ENCODE measurements at regions not wholly inside any gene's neighbourhood (a gene's known extent, or its start where the extent isn't known, plus 50 kb on each side); places are given as distances from the start of the nearest gene placed in this dataset.

DNA sequence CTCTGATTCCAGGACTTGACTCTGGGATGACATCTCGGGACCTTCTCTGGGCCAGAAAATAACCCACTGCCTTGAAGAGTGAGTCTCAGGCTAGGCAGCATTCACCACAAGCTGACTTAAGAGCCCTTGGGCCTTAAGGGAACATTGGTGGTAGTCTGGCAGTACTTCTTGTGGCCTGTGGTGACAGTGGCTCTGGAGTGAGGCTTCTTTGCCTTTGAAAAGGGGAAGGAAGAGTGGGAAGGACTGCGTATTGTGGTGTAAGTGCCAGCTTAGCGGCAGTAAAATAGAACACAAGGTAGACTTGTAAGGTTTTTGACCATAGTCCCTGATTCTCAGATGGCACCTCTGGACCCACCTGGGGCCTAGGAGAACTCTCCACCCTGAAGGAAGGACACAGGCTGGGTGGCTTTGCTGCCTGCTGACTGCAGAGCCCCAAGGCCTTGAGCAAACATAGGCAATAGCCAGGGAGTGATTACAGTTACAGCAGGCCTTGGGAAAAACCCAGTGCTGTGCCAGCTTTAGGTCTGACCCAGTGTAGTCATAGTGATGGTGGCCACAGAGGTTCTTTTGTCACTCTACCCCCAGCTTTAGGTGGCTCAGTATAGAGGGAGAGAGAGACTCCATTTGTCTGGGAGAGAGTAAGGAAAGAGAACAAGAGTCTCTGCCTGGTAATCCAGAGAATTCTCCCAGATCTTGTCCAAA lies 483.9 kb downstream of the SH2D4B start:
- DNase-seq (ENCODE audit: low read depth): no peak

DNA sequence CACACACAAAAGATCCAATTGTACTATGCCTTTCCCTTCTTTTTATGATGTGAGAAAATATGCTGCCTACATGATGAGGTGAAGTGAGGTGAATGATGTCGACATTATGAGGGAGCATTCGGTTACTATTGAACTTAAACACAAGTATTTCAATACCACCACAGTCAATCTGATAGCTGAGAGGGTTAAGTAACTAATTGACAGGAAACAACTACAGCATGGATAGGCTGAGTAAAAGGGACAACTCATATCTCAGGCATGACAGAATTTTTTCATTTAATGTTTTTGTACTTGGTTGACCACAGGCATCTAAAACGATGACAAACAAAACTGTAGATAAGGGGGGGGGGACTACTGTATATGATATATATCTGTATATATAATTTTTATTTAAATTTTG lies 488.9 kb downstream of the SH2D4B start:
- DNase-seq (ENCODE audit: low read depth): no peak

DNA sequence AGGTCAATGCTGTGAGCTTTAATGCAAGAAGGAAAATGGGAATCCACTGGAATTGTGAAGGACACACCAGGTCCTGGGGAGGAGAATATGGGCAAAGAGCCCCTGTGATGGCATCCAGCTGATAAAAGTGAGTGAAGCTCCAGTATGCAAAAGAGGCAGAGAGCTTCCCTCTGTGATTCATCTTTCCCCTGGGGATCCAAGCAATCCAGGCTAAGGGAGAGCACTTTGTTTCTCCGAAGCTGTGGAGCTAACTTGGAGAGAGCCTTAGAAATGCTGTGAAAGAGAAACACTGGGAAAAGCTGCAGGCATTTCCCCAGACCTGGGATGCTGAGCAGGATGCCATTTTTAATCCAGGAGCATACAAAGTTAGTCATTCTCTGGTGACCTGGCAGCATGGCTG lies 489.5 kb downstream of the SH2D4B start:
- DNase-seq (ENCODE audit: low read depth): no peak

DNA sequence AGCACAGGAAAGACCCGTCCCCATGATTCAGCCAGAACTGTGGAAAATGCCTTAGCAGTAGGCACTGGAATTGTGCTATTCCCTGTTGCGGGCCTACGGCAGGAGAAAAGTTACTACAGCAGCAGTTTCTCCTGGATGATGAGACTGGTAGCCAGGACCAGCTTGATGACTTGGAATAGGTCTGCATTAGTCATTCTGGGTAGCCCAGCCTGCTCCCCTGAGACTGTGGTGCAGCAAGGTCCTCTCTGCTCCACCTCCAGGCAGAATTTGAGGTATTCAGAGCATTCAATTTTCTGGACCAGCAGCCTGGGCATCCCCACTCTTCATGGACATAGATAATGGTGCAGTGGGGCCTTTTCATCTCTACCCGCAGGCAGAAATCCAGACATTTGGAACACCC lies 490.0 kb downstream of the SH2D4B start:
- DNase-seq (ENCODE audit: low read depth): no peak

DNA sequence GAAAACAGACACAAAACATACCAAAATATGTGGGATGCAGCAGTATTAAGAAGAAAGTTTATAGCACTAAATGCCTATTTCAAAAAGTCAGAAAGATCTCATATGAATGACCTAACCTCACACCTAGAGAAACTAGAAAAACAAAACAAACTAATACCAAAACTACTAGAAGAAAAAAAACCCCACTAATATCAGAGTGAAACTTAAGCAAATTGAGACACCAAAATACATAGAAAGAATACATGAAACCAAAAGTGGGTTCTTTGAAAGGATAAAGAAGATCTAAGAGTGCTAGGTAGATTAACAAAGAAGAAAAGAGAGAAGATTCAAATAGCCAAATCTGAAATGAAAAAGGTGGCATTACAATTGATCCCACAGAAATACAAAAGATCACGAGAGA lies 494.1 kb downstream of the SH2D4B start:
- DNase-seq (ENCODE audit: low read depth): no peak

DNA sequence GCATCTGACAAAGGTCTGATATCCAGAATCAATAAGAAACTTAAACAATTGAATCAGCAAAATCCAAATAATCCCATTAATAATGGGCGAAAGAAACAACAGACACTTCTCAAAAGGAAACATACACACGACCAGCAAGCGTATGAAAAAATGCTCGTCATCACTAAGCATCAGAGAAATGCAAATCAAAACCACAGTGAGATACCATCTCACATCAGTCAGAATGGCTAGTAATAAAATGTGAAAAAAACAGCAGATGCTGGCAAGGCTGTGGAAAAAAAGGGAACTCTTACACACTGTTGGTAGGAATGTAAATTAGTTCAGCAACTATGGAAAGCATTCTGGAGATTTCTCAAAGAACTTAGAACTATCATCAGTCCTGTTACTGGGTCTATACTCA lies 496.7 kb downstream of the SH2D4B start:
- DNase-seq (ENCODE audit: low read depth): no peak

DNA sequence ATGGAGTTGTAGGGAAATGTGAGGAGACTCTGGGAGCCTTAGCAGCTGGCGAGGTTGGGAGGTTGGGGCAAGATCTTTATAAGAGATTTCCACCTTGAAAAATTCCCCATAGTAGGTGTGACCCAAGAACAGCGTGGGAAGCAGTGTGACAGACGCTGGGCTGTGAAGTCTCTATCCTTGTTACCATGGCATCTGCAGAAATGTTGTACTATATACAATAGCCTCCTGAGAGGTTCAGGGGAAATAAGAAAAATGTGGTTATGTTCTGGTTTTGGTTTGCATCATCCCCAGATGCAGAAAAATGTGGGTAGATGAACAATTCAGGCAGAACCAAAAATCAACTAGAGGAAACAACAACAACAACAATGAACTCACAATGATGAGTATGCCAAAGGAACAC lies 498.6 kb downstream of the SH2D4B start:
- no peak for DNase-seq (ENCODE audit: low read depth)

DNA sequence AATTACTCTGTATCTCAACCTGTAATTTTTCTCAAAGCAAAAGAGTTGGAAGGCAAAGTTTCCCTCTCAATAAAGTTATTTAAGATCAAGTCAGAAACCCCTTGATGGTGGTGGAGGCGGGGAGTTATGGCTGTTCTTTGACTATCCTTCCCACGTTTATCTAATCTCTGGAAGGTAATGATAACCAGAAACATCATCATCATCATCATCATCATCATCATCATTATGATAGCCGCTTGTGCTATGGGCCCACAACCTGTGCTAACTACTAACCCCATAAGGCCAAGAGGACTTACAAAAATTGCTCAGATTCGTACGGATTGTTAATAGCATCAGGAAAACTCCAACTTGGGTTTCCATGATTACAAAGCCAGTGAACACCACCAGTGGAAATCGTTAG lies 502.3 kb downstream of the SH2D4B start:
- DNase-seq (ENCODE audit: low read depth): no peak

DNA sequence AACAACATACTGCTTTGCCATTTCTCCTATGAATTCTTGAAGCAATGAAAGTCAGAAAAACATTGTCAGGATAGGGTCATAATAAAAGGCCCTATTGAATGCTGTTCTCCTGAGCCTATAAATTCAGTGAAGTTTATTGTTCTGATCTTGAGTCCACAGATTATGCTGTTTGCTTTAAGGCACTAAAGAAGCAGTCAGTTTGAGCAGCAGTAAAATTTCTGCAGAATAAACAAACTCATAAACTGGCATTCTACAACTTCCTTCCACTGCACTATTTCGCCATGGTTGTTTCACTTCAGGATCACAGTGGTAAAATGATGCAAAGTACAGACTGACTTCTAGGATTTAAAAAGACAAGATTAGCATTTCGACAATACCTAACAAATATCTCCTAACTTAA lies 503.2 kb downstream of the SH2D4B start:
- DNase-seq (ENCODE audit: low read depth): no peak

DNA sequence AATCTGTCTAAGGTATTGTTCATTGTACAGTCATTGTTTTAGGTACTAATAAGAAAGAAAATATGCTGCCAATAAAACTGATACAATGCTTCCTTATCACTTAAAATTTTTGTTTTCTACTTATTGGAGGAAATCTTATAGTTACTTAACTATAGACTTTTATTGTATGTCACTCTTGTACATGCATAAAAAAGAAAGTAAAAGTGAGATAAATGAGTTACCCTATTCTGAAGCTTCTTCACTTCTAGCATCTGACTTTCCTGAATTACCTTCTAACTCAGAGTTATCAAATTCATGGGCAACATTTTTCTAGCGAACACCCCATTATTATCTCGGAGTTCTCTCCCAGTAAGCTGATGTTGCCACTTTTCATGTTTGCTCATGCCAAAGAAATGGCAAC lies 504.9 kb downstream of the SH2D4B start:
- DNase-seq (ENCODE audit: low read depth): no peak

DNA sequence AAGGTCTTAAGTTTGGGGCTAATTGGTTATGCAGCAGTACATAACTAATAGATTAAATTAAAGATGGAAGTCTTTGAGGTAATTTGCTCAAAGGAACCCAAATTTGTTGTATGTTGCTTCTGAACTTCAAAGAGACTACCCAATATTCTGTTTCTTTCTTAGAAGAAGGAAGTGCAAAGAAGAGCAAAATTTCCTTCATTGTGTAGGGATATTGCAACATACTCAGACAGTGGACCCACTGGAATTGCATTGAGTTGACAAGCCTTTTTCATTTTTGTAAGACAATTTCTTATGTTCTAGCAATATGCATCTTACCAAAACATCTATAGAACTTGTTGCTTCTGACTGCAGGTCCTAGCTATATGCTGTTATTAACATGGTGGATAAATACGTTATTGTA lies 527.8 kb downstream of the SH2D4B start:
- no peak for DNase-seq (ENCODE audit: low read depth)

DNA sequence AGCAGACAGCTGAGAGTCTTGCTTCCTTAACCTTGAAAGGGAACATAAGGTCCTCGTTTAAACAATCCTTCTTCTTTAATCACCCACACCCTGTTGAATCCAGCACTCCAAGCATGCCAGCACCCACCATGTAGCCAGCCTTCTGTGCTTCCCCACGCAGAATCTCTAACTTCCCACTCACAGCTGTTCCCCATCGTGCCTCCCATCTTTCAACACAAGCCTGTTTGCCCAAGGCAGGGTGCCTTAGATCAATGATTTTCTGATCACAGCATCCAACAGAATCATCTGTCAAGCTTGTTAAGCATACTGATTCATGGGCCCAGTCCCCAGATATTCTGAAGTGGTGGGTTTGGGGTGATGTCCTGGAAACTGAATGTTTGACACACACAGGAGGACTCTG lies 530.8 kb downstream of the SH2D4B start:
- no peak for DNase-seq (ENCODE audit: low read depth)

DNA sequence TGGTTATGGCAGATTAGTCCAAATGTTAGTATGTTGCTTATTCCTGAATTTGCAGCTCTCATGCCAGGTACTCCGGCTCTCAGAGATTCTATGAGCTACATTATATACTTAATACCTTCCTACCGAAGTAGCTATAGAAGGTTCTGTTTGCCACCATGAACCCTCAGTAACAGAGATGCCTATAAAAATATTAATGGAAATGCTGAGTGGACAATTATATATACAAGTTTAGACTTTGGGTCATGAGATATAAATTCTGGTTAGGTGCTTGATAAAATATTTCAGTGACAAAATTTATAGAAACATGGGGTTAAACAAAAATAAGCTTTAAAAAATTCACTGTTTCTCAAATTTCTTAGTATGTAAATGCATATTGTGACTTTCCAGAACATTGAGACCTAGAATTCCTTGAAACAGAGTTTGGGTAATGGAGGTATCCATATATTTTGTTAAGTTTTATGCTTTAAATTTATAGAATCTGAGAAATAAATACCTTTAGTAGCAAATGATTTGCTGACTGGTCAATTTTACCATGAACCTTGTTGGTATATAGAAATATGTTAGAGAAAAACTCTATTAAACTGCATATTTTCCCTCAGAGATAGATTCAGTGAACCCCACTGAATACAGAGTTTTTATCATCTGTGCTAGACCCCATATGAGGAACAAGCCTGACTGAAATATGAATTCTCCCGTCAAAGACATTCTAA lies 533.5 kb downstream of the SH2D4B start:
- DNase-seq (ENCODE audit: low read depth): no peak

DNA sequence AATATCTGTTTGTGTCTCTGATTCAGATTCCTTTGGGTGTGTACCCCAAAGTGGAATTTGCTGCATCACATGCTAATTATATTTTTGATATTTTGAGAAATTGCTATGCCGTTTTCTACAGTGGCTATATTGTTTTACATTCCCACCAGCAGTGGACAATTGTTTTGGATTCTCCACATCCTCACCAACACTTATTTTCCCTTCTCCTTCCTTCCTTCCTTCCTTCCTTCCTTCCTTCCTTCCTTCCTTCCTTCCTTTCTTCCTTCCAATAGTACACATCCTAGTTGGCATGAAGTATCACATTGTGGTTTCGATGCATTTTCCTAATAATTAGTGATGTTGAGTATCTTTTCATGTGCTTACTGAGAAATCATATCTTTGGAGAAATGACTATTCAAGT lies 535.5 kb downstream of the SH2D4B start:
- no peak for DNase-seq (ENCODE audit: low read depth)

DNA sequence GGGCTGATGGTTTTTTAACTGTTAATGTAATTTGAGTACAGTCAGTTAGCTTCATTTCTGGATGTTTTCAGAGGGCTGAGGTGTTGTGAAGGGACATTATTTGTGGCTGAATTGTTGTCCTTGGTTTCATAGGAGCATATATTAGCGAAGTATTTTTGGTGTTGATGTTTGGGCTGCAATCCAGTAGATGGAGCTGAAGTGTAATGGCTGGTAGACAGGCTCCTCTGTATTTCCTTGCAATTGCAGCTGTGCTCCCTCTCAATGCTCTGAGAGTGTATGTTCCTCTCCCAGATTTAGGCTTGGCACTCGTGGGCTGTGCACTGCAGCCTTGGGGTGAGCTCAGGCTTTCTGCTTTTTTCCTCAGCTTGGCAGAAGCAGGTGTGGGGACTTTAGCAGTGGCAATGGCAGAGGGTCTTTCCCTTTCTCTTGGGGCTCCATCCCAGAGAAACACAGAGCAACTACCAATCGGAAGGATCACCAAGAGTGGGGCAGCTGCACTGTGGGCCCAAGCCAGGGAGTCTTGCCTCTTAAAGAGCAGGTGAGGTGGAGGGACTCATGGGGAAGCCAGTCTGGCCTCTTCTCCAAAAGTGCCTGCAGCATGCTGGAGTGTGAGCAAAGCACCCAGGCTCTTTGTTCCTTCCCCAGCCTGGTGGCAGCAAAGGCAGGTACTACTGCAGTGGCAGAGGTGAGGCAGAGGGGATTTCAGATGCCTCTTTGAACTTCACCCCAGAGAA lies 544.4 kb downstream of the SH2D4B start:
- no peak for DNase-seq (ENCODE audit: low read depth)

DNA sequence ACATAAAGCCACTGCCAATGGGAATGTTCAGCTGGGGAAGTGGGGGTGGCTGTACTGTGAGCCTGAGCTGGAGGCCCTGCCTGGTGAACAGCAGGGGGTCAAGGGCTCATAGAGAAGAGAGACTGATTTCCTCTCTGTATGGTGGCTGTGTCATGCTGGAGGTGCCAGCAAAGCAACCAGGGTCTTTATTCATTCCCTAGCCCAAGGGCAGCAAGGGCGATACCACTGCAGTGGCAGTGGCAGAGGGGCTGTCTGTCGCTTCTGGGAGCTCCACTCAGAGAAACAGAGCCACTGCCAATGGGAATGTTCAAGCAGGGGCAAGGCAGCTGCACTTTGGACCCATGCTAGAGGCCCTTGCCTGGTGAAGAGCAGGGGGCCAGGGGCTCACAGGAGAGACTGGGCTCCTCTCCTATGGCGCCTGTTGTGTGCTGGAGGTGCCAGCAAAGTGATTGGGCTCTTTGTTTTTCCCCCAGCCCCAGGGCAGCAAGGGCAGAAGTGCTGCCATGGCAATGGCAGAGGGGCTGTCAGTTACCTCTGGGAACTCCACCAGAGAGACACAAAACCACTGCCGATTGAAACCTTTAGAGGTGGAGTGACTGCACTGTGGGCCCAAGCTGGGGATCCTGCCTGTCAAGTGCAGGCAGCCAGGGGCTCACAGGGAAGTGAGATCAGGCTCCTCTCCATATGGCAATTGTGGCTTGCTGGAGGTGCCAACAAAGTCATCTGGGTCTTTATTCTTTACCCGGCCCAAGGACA lies 545.1 kb downstream of the SH2D4B start:
- DNase-seq (ENCODE audit: low read depth): no peak

DNA sequence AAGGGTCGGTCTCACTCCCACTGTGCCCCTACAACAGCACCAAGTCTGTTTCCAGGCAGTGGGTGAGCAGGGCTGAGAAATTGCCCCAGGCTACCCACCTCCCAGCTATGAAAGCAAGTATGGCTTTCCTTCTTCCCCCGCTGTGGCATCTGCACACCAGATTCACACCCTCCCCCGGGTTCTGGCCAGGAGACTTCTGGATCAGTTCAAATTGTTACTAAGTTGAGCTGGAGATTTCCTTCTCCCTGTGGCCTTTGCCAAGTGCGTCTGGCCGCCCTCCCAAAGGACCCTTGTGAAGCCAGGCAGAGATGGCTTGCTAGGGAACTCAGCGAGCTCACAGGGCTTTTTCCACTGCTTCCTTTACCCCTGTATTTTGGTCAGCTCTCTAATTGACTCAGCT lies 555.4 kb downstream of the SH2D4B start:
- DNase-seq (ENCODE audit: low read depth): no peak

DNA sequence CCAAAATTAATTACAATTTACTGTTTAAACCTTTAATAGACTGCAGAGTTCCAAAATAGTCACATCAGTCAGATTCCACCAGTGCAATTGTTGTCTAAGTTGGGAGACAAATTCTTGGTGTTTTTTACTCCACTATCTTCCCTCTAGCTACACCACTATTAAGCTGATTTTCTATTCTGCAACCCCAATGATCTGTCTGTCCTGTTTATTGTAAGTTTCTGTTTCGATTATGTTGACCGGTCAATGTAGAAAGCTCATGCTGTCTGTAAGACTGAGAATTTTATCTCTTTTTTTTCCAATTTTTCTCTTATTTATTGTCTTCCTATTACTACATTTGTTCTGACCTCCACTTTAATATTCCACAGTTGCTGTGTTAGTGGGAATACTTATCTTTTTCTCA lies 557.5 kb downstream of the SH2D4B start:
- DNase-seq (ENCODE audit: low read depth): no peak

DNA sequence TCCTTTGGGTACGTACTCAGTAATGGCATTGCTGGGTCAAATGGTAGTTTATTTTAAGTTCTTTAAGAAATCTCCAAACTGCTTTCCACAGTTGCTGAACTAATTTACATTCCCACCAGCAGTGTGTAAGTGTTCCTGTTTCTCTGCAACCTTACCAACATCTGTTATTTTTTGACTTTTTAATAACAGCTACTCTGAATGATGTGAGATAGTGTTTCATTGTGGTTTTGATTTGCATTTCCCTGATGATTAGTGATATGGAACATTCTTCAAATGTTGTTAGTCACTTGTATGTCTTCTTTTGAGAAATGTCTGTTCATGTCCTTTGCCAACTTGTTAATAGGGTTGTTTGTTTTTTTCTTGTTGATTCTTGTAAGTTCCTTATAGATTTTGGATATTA lies 558.9 kb downstream of the SH2D4B start:
- DNase-seq (ENCODE audit: low read depth): no peak

DNA sequence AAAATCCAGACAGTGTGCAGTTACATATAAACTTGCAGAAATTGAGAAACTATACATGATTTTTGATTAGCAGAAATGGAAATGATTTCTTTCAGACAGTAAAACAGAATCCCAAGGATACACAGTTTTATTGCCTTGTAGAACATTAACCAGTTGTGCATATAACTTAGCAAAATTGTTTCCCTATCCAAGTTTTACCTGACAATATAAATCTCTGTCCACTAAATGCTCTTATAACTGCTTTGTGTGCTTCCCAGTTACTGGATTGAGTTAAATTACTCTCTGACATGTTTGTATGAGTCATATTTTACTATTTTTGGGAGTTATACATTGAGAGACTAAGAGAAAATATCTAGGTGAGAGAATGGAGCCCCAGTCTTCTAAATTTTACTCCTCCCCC lies 563.4 kb downstream of the SH2D4B start:
- no peak for DNase-seq (ENCODE audit: low read depth)

DNA sequence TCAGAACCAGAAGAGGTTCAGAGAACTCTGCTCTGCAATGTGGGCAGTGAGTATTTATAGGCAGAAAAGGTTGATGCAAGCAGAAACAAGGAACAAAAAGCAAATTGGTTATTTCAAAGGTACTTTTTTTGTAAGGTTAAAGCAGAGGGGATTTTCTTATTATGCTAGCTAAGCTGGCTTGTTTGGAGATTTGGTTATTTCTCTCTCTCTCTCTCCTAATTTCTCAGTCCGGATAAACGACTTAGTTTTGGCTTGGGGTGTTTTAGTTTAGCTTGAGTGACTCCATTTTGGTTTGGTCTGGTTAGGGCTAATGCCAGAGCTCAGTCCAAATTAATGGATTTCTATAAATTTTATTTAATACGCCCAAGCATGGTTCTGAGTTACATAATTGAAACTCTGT lies 566.8 kb downstream of the SH2D4B start:
- no peak for DNase-seq (ENCODE audit: low read depth)

DNA sequence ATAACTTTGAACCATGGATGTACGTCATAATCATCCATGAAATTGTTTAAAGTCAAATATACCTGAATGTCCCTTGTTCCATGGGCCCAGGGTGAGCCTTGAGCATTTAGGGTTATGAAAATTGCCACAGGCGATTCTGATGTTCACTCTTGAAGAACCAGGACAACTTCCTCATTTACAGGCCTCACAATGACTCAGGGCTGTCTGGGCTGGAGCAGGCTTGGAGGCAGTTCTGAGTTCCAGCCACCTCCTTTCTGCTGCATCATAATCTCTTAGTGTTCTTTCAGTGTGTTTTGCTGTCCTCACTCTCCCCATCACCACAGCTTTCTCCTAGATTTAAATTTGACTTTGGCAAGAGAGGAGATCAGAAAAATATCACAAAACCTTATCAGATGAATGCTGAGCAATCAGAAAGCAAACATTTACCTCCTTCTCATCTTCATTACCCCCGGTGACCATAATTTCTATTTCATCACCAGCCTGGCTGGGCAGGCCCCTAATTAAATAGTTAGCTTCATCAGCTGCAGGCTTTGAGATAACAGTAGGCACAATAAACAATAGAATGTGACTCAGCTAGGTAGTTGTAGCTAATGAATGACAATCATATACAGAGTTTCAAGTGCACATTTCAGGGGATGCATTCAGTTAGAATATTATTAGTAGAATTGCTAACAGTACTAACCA lies 571.0 kb downstream of the SH2D4B start:
- DNase-seq (ENCODE audit: low read depth): no peak
